GM13977 (cell line): ENCODE measurements at regions not wholly inside any gene's neighbourhood (a gene's known extent, or its start where the extent isn't known, plus 50 kb on each side); places are given as distances from the start of the nearest gene placed in this dataset.

Experiments used
- DNase-seq: peaks from one replicate; pipeline ENCODE4 v3.0.0; 2012; ENCODE audit warnings: low spot score
- CTCF ChIP-seq: IDR thresholded peaks from 2 replicates; pipeline ENCODE4 v1.5.1; 2012; ENCODE audit warnings: mild to moderate bottlenecking, control low read depth; ENCODE audit not compliant: insufficient read depth; ENCODE audit errors: extremely low read depth, missing control alignments
- in situ Hi-C: fragments of 300-500 bp; cut with MboI; formaldehyde crosslinking; loops from one replicate; pipeline ENCODE4 v1.12.0; 2022; ENCODE audit warnings: low sequenced_read_pairs, low pct_unique_long_range_greater_than_20kb, mixed read lengths, inconsistent platforms; ENCODE audit not compliant: unreplicated experiment

GRCh38 chr22:49100773-49101172, 726.9 kb downstream of the BRD1 start:
- in situ Hi-C loops: no loop called here
- no peak for DNase-seq
- no peak for TF ChIP-seq CTCF

- DNase-seq: no peak
- TF ChIP-seq CTCF: no peak
- in situ Hi-C loops: no loop called here
Observed at GRCh38 chr22:49100316-49100715, 727.4 kb downstream of the BRD1 start.

- no peak for DNase-seq
- TF ChIP-seq CTCF: no peak
- in situ Hi-C loops: no loop called here
Observed at GRCh38 chr22:49099496-49100124, 728.1 kb downstream of the BRD1 start.

GRCh38 chr22:49099089-49099488, 728.6 kb downstream of the BRD1 start:
- no peak for TF ChIP-seq CTCF
- in situ Hi-C loops: no loop called here
- no peak for DNase-seq

- DNase-seq: no peak
- no peak for TF ChIP-seq CTCF
- in situ Hi-C loops: no loop called here
Observed at GRCh38 chr22:49097966-49098365, 729.7 kb downstream of the BRD1 start.

- no peak for DNase-seq
- in situ Hi-C loops: no loop called here
- no peak for TF ChIP-seq CTCF
Observed at GRCh38 chr22:49097171-49097925, 730.3 kb downstream of the BRD1 start.
